ENCODE measurements at regions not wholly inside any gene's neighbourhood (a gene's known extent, or its start where the extent isn't known, plus 50 kb on each side); places are given as distances from the start of the nearest gene placed in this dataset.

DNA sequence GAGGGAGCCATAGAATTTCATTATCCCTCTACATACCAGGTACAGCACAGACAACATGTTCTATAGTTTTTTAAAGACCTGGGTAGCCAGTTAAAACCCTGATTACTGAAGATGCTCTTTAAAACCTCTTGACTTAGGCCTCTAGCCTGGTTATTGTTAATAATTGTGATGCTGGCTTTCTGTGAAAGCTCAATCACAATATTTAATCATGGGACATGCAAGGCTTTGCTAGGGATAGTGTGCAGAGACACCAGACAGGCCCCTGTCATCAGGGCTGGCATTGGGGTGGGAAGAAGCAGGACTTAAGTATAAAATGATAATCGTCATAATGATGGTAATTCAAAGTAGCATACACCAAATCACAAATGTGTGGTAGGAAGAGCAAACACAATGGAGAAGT lies 274.4 kb downstream of the PTBP2 start:
- no peak for DNase-seq (ENCODE audit: low read depth)

DNA sequence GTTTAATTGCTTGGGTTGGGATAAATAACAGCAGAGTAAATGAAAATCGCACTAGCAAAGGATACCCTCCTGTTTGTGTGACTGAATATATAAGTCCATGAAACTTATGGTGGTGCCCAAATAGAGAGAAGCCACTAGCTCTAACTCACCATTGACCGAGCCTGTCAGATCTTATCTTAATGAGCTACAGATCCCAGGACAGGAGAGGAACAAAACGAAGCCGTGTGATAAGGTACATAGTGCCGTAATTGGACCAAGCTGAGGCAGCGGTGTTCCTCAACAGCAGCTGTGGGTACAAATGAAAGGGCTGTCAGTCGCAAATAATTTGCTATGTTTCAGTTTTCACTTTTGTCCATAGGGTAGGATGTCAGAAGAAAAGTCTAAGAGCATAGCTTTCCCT lies 276.1 kb downstream of the PTBP2 start:
- no peak for DNase-seq (ENCODE audit: low read depth)

DNA sequence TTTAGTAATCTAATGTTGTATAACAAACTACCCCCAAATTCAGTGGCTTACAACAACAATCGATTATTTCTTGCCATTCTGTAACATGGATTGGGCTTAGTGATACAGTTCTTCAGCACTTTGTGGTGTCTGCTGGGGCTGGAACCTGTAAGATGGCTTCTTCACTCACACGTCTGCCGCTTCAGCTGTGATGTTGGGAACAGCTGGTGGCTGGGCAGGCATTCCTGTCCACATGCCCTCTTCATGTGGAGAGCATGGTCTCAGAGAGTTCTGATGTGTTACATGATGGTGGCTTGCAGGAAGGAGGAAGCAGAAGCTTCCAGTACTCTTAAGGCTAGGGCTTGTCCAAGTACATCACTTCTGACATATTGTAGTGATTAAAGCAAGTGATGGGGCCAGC lies 276.9 kb downstream of the PTBP2 start:
- no peak for DNase-seq (ENCODE audit: low read depth)

DNA sequence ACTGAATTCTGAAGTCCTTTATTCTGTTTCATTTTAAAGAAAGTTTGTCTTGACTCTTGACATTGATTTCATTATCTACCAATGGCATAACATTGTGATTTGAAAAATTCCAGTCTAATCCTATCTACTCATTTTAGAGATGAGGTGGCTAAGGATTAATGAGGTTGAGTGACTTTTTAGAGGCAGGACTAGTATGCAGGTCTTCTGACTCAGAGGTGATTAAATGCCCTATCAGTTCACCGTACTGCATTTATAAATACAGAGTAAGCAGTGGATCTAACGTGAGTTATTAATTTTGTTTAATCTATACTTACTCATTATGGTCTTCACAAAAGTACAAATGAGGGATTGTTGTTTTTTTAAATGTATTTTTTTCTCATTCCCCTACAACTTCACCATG lies 277.6 kb downstream of the PTBP2 start:
- DNase-seq (ENCODE audit: low read depth), result no peak

DNA sequence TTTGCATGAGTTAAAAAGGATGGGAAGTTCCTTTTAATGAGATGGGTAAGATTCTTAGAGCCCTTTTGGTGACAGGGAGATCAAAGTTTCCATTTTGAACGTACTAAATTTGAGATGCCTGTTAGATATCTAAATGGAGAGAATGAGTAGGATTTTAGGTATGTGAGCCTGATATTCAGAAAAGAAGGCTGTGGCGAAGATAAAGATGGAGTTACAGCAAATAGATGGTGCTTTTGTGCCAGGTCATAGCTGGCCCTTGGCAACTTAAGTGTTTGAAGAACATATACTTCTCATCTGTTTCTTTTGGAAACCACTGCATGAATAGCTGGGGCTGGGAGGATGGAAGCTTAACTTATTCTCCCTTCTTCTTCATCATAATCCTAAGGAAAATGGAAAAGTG lies 282.5 kb downstream of the PTBP2 start:
- no peak for DNase-seq (ENCODE audit: low read depth)

DNA sequence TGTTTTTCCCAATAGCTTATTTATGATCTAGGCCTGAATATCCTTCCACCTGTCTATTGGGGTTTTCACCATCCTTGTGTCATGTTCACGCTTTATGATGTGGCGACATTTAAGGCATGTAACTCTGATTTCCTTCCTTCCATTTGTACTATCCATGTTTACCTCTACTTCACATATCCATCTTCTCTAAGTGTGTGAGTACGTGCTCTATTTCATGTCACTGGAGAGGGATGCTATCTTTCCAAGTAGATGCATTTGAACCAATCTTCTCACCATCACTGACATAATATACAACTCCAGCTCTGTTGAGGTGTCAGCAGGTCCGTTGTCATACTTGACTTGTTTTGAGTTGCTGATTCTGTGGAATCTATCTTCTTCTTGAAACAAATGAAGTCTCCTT lies 283.2 kb downstream of the PTBP2 start:
- DNase-seq (ENCODE audit: low read depth), result no peak

DNA sequence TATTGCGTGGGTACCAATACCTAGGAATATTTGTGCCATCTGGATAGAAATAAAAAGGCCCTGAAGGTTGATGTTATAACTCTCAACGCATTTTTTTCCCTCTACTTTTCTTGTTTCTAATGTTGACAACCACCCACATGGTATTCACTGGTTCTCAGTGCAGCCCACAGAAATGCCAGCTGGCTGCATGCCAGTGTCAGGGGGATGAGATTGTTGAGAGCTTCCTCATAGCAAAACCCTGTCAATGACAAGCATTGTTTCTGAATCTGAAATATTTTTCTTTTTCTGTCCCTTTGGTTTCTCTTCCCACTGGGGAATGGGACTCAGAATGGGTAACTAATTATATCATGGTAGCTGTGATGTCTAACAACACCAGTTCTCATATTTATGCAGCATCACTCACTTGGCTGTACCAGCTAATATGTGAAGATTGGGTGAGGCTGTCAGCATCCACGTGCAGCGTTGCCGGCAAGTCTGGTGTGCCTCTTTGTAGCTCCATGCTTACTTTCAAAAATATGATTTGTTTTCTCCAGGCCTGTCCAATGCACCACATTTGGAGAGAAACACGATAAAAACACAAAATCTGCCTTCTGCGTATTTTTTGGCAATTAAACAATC lies 284.6 kb downstream of the PTBP2 start:
- DNase-seq (ENCODE audit: low read depth), result no peak

DNA sequence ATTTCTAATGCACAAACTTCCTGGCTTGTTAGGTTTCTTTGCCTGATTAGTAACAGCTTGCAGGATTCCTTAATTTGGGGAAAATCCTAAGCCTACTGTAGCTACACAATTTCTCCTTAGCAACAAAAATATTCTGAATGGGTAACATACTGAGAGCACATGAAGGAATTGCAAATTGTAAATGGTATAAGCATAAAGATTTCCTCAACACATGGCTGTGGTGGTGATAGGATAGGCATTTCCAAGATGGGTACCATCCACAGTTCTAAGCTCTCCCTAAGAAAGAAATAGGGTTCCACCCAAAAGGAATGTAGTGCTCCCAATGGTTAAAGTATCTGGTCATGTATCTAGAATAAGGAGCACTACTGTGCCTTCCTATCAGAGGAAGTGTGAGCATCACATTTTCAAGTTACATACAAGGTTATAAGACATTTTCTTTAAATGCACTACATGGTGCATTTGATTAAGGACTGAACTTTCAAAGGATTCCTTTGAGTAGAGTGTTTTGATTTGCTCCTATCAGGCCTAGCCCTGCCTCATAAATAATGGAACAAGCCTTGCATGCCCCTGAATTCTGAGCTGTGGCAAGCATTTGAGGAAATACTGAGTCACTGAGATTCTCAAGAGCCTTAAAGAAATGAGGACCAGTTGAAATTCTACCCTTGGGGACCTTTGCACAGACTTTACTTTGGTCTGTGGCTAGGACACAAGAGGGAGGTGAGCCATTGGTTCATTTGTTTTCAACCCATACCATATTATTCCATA lies 286.4 kb downstream of the PTBP2 start:
- DNase-seq (ENCODE audit: low read depth), result no peak

DNA sequence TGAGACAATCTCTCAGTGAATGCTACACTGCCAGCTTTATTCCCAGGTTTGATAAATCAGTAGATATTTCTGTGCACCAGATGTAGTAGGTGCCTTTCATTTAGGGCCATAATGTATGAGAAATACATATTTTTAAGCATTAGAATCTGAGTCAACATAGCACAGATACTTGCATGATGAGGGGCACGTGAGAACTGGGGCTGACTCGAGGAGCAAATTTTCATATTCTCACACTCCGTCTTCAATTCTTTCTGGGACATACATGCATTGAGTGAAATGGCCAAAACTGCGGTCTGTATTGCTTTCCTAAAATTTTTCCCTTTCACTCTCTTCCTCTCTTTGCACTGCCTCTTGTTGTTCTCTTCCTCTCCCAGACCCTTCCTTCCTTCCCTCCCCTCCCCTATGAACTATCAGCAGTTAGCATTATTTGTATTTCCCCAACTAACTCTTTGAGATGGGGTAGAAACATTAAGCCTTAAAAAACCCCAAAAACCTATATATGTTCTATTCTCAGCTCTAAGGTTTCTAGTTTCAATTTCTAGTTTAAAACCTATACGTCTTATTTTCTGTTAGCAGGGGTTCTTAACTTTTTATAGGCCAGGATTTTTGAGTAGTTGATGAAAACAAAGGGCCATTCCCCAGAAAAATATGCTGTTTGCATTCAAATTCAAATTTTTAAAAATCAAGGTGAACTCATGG lies 289.1 kb downstream of the PTBP2 start:
- no peak for DNase-seq (ENCODE audit: low read depth)

DNA sequence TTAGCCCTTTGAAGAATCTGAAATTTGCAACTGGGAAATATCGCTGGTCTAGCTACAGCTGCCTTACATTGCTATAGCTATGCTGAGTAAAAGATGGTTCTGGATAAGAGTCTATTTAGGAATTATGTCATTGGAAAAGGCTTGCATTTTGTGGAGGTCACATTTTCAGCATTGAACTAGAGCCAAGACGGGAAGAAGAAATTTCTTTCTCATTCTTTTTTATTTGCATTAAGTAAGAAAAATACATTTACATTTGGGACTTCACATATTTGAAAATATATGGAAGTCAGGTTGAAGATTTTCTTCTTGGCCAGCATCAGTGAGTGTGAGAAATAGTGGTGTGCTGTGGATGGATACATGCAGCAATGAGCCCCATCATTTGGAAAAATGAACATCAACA lies 291.6 kb downstream of the PTBP2 start:
- no peak for DNase-seq (ENCODE audit: low read depth)

DNA sequence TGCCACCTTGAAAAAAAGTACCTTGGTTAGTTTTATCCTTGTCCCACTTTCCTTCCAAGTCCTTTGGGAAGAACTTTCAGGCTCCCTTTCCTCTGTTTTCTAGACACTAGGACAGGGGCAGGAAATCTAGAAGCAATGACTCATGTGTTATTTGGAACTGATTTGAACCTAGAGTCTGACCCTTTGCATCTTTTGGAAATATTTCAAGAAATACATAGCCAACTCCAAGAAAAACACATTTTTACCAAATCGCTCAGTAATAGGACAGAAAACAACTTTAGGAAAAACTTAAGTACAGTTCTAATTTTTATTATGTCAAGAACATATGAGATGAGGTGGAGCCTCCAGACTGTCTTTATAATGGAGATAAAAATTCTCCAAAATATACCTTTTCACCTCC lies 292.4 kb downstream of the PTBP2 start:
- no peak for DNase-seq (ENCODE audit: low read depth)

DNA sequence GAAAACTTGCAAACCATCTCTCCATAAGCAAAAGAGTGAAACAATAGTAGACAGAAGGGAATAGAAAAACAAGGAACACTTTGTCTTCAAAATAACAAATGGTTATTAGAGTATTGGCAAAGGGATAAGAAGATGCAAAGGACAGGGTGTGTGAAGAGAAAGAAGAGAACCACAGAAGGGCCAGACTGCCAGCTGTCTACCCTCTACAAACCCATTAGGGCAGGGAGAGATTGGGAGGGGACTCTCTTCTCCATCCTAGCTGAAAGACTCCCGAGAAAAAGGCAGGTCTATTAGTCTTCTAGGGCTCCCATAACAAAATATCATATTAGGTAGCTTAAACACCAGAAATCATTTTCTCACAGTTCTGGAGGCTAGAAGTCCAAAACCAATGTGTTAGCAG lies 292.8 kb downstream of the PTBP2 start:
- no peak for DNase-seq (ENCODE audit: low read depth)

DNA sequence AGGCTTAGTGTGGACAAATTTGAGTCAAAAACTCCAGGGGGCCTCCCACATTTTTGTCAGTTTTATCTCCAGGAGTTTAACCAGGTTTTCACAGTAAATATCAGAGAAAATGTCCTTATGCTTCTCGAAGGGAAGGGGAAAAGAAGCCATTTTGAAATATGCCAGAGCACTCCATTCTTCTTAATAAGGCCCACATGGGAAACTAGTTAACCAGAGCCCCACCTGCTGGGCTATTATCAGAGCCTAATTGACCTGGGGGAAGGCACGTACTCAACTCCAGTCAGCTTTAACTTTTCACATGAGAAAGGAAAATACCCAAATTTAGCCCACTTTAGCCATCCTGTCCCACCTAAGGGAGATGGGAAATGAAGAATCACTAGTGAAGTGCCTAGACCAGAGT lies 296.3 kb downstream of the PTBP2 start:
- no peak for DNase-seq (ENCODE audit: low read depth)
